Suprapubic skin (tissue), 4 donors: ENCODE measurements at regions not wholly inside any gene's neighbourhood (a gene's known extent, or its start where the extent isn't known, plus 50 kb on each side); places are given as distances from the start of the nearest gene placed in this dataset.

ENCODE experiments used
- DNase-seq, 2 donors: peaks; one replicate each; pipeline ENCODE4 v3.0.0-alpha.2; 2019; ENCODE audit warnings: low spot score in 2 of 2
- H3K27ac ChIP-seq: fragments of 200-600 bp; sonication (generic); one replicate; pipeline ENCODE4 v1.5.1; 2019
- H3K27me3 ChIP-seq: fragments of 200-600 bp; sonication (generic); one replicate; pipeline ENCODE4 v1.5.1; 2019
- H3K36me3 ChIP-seq: fragments of 200-600 bp; sonication (generic); one replicate; pipeline ENCODE4 v1.5.1; 2019
- H3K4me1 ChIP-seq: fragments of 200-600 bp; sonication (generic); one replicate; pipeline ENCODE4 v1.5.1; 2019
- H3K4me3 ChIP-seq: fragments of 200-600 bp; sonication (generic); one replicate; pipeline ENCODE4 v1.5.1; 2019; ENCODE audit warnings: mild to moderate bottlenecking
- H3K9me3 ChIP-seq: fragments of 200-600 bp; sonication (generic); one replicate; pipeline ENCODE4 v1.5.1; 2019
- EP300 ChIP-seq: sonication (generic); formaldehyde crosslinking; IDR thresholded peaks from one replicate; pipeline ENCODE4 v1.6.1; 2017; ENCODE audit warnings: antibody characterized with exemption
- POLR2A ChIP-seq, 2 donors: fragments of 450-650 bp; IDR thresholded peaks; one replicate each; pipeline ENCODE4 v1.6.1; 2017; ENCODE audit warnings: antibody characterized with exemption in 2 of 2, mild to moderate bottlenecking in 2 of 2, moderate library complexity in 2 of 2
- POLR2AphosphoS5 ChIP-seq, 3 donors: sonication (generic); formaldehyde crosslinking; IDR thresholded peaks; one replicate each; pipeline ENCODE4 v1.6.1; 2017; ENCODE audit warnings: antibody characterized with exemption in 3 of 3
- WGBS: methylation state at CpG from one replicate; pipeline ENCODE4 v1.1.5; 2018; 5-methylcytosine and 5-hydroxymethylcytosine counted together
- TF ChIP-seq, protein P1 (sequence below), 2 donors: fragments of 200-600 bp in 1 of 2; fragments of 450-650 bp in 1 of 2; sonication (generic) in 1 of 2; IDR thresholded peaks; one replicate each; pipeline ENCODE4 v1.5.1; 2016 to 2019; ENCODE audit warnings: antibody characterized with exemption in 2 of 2, mild to moderate bottlenecking in 1 of 2, moderate library complexity in 1 of 2

DNA sequence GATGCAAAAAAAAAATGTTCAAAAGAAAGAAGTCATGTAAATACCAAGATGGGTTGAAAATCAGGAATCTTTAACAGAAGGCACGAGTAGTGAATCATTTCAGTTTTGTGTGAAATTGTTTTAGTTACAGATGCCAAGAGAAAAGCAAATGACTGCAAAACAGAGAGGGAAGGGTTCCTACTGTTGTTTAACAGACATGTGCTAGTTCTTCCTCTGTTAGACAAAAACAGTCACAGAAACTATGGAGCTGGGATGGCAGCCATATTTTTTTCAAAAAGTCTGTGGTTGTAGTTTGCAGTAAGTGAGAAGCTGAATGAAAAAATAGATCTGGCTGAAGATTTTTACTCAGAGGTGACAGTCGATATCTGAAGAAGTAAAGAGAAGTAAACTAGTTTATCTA lies 511.9 kb downstream of the ZIC1 start:
- Histone ChIP-seq H3K27me3 (no peaks in the 10 kb centered on the region), H3K4me1 (no peaks in the 10 kb centered on the region), H3K36me3 (no peaks in the 10 kb centered on the region), H3K9me3 (no peaks in the 10 kb centered on the region), H3K4me3 (no peak overlapping the region), H3K27ac (no peak overlapping the region)
- WGBS = 52% methylated on average over 2 of the region's 2 CpGs
- TF ChIP-seq, protein P1, sequence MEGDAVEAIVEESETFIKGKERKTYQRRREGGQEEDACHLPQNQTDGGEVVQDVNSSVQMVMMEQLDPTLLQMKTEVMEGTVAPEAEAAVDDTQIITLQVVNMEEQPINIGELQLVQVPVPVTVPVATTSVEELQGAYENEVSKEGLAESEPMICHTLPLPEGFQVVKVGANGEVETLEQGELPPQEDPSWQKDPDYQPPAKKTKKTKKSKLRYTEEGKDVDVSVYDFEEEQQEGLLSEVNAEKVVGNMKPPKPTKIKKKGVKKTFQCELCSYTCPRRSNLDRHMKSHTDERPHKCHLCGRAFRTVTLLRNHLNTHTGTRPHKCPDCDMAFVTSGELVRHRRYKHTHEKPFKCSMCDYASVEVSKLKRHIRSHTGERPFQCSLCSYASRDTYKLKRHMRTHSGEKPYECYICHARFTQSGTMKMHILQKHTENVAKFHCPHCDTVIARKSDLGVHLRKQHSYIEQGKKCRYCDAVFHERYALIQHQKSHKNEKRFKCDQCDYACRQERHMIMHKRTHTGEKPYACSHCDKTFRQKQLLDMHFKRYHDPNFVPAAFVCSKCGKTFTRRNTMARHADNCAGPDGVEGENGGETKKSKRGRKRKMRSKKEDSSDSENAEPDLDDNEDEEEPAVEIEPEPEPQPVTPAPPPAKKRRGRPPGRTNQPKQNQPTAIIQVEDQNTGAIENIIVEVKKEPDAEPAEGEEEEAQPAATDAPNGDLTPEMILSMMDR (IDR thresholded peaks at IDR 0.05) = no peak
- TF ChIP-seq EP300 = no peak
- TF ChIP-seq POLR2AphosphoS5 (IDR thresholded peaks at IDR 0.05) = no peak
- TF ChIP-seq POLR2A (IDR thresholded peaks at IDR 0.05) = no peak
- DNase-seq = no peak

DNA sequence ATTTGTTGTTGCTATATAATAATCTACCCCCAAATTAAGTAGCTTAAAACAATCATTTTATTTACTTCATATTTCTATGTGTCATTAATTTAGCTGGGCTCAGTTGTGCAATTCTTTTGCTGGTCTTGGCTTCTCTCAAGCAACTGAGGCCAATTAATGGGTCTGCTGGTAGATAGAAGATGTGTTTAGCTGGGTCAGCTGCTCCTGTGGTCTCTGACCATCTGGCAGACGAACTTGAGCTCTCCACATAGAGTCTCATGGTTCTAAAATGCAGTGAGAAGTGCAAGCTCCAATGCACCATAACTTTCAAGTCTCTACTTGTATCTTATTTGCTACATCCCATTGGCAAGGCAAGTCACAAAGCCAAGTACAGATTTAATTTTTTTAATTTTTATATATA lies 515.6 kb downstream of the ZIC1 start:
- 37% methylated on average over 1 of the region's 1 CpG for WGBS
- Histone ChIP-seq H3K36me3 (no peaks in the 10 kb centered on the region), H3K27ac (no peak overlapping the region), H3K9me3 (no peaks in the 10 kb centered on the region), H3K4me1 (no peaks in the 10 kb centered on the region), H3K4me3 (no peak overlapping the region), H3K27me3 (no peaks in the 10 kb centered on the region)
- no peak for DNase-seq
- TF ChIP-seq POLR2AphosphoS5 (IDR thresholded peaks at IDR 0.05) = no peak
- no peak for TF ChIP-seq POLR2A (IDR thresholded peaks at IDR 0.05)

DNA sequence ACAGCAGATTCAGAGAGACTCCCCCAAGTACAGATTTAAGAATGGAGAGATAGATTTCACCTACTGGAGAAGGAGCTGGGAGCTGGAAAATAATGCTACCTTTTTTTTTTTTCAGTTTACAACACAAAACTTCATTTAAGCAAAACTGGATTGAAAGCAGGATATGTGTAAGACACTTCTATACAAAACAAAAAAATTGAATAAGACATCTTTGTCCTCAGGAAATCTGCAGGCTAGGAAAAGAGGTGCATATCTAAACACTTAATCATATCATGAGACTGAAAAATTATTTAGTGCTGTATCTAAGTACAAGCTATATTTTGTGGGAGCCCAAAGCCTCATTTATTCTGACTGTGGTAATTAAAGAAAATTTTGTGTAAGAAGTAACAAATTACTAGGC lies 516.1 kb downstream of the ZIC1 start:
- Histone ChIP-seq H3K4me1 (no peaks in the 10 kb centered on the region), H3K9me3 (no peaks in the 10 kb centered on the region), H3K27ac (no peak overlapping the region), H3K36me3 (no peaks in the 10 kb centered on the region), H3K4me3 (no peak overlapping the region), H3K27me3 (no peaks in the 10 kb centered on the region)
- no peak for TF ChIP-seq POLR2AphosphoS5 (IDR thresholded peaks at IDR 0.05)
- TF ChIP-seq, protein P1 (IDR thresholded peaks at IDR 0.05) = no peak
- no peak for TF ChIP-seq POLR2A (IDR thresholded peaks at IDR 0.05)
- no peak for TF ChIP-seq EP300
- no peak for DNase-seq

DNA sequence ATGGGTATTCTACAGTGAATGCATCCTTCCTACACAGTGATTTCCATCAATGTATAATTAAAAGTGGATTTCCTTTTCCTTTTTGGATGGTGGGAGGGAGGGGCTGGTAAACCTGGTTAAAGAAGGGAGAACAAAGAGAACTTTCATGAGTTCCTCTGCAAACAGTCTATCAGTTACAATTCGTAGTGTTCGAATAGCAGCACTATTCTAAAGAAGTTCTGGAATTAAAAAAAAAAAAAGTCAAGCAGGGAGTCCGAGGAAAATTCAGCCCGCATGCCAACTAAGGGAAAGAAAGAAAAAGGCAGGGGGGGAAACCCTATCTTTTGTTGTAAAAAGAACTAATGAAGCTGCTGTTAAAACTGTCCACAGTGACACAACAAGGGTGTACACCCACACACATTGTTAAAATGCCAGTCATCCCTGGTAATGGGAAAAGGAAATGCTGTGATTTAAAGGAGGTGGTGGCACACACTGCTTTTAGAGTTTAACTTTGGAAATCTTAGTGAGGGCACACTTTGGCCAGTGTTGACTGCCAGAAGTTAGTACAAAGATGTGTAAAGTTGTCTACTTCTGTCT lies 521.2 kb downstream of the ZIC1 start:
- Histone ChIP-seq H3K36me3 (no peaks in the 10 kb centered on the region), H3K9me3 (no peaks in the 10 kb centered on the region), H3K4me3 (no peak overlapping the region), H3K4me1 (no peaks in the 10 kb centered on the region), H3K27me3 (no peaks in the 10 kb centered on the region), H3K27ac (no peak overlapping the region)
- WGBS = 56% methylated on average over 4 of the region's 4 CpGs
- no peak for TF ChIP-seq EP300
- TF ChIP-seq POLR2AphosphoS5 (IDR thresholded peaks at IDR 0.05) = no peak
- TF ChIP-seq, protein P1 (IDR thresholded peaks at IDR 0.05) = no peak
- TF ChIP-seq POLR2A (IDR thresholded peaks at IDR 0.05) = no peak
- DNase-seq = no peak

DNA sequence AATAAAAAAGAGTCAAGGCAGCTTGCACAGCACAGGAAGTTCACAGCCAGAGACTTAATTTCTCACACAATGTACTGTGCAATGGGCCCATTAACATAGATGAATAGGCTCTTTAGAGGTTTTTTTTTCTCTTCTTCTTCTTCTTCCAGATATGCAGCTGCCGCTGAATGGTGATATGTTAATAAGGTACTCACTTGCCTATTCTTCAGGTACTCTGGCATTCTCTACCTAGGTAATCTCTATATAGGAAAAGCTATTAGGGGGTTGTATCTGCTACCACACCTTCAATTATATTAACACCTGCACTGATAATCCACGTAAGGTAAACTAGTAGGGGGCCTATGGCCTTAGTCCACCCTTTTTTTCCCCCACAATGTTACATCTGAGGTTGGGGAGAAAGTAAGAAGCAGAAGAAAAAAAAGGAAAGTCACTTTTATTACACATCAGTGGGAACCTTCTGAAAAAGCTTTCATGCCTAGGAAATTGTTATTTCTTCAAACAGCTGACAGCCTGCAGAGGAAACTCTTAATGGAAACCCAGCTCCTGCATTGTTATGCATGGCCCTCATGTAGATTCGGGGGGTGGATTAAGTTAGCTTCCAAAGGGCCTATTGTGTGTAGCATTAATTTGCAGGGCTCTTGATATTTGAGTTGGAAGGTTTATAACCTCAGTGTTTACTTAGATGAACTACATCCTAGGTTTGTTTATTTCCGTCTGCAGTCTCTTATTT lies 525.5 kb downstream of the ZIC1 start:
- no peak for DNase-seq
- Histone ChIP-seq H3K27ac (no peak overlapping the region), H3K36me3 (no peaks in the 10 kb centered on the region), H3K4me3 (no peak overlapping the region), H3K4me1 (no peaks in the 10 kb centered on the region), H3K9me3 (no peaks in the 10 kb centered on the region), H3K27me3 (no peaks in the 10 kb centered on the region)
- WGBS = 70% methylated on average over 4 of the region's 4 CpGs
- TF ChIP-seq, protein P1 (IDR thresholded peaks at IDR 0.05) = no peak
- no peak for TF ChIP-seq EP300
- no peak for TF ChIP-seq POLR2AphosphoS5 (IDR thresholded peaks at IDR 0.05)
- no peak for TF ChIP-seq POLR2A (IDR thresholded peaks at IDR 0.05)
